ENCODE measurements at regions not wholly inside any gene's neighbourhood (a gene's known extent, or its start where the extent isn't known, plus 50 kb on each side); places are given as distances from the start of the nearest gene placed in this dataset.

- H3K27me3 ChIP-seq (ENCODE audit: insufficient read depth, low read depth), result no peaks in the 10 kb centered on the region
- DNase-seq, result no peak
- no peaks in the 10 kb centered on the region for H3F3A ChIP-seq (ENCODE audit: insufficient read depth, low read depth)
- ChIA-PET POLR2A (ENCODE audit: unreplicated experiment) (no interaction called here), CTCF (no interaction called here)
- no peaks in the 10 kb centered on the region for H3K79me2 ChIP-seq (ENCODE audit: low read depth)
- no peak overlapping the region for H3K4me3 ChIP-seq
- H3K4me2 ChIP-seq, result no peak overlapping the region
- H4K20me1 ChIP-seq (ENCODE audit: insufficient read depth), result no peaks in the 10 kb centered on the region
- no TSS peak for BruUV-seq (replicated peaks)
- H3K4me1 ChIP-seq (replicated peaks; ENCODE audit: insufficient read depth), result no peaks in the 10 kb centered on the region
- H3K27ac ChIP-seq, result no peak overlapping the region
- H3K9me2 ChIP-seq (ENCODE audit: insufficient read depth), result no peaks in the 10 kb centered on the region
- intact Hi-C loops (cut with micrococcal nuclease; ENCODE audit: unreplicated experiment), result loop anchor here (10.0 kb wide), 2 partner anchors 543 to 1077 kb away; no protein-coding TSS in a partner anchor
- H3K9me3 ChIP-seq (ENCODE audit: insufficient read depth, low read depth), result no peaks in the 10 kb centered on the region
- no peak for TF ChIP-seq EZH2 (IDR thresholded peaks at IDR 0.05; ENCODE audit: low read depth)
- TF ChIP-seq CTCF (conservative IDR thresholded peaks at IDR 0.05), result no peak
- H2AFZ ChIP-seq, result no peak overlapping the region
- no peaks in the 10 kb centered on the region for H3K36me3 ChIP-seq (ENCODE audit: low read depth)
Observed at GRCh38 chr1:13967707-13968106, 267.7 kb downstream of the PRDM2 start.

- H4K20me1 ChIP-seq (ENCODE audit: insufficient read depth), result no peaks in the 10 kb centered on the region
- no peaks in the 10 kb centered on the region for H3K27me3 ChIP-seq (ENCODE audit: insufficient read depth, low read depth)
- H3F3A ChIP-seq (ENCODE audit: insufficient read depth, low read depth), result no peaks in the 10 kb centered on the region
- TF ChIP-seq CTCF (conservative IDR thresholded peaks at IDR 0.05), result no peak
- TF ChIP-seq EZH2 (IDR thresholded peaks at IDR 0.05; ENCODE audit: low read depth), result no peak
- no peaks in the 10 kb centered on the region for H3K4me1 ChIP-seq (replicated peaks; ENCODE audit: insufficient read depth)
- H3K9me3 ChIP-seq (ENCODE audit: insufficient read depth, low read depth), result no peaks in the 10 kb centered on the region
- H3K79me2 ChIP-seq (ENCODE audit: low read depth), result no peaks in the 10 kb centered on the region
- H2AFZ ChIP-seq, result no peak overlapping the region
- ChIA-PET POLR2A (ENCODE audit: unreplicated experiment) (no interaction called here), CTCF (no interaction called here)
- no peak for DNase-seq
- intact Hi-C loops (cut with micrococcal nuclease; ENCODE audit: unreplicated experiment), result loop anchor here (10.0 kb wide), 2 partner anchors 544 to 1076 kb away; no protein-coding TSS in a partner anchor
- H3K9me2 ChIP-seq (ENCODE audit: insufficient read depth), result no peaks in the 10 kb centered on the region
- no TSS peak for BruUV-seq (replicated peaks)
- H3K4me3 ChIP-seq, result no peak overlapping the region
- H3K27ac ChIP-seq, result no peak overlapping the region
- H3K4me2 ChIP-seq, result no peak overlapping the region
- no peaks in the 10 kb centered on the region for H3K36me3 ChIP-seq (ENCODE audit: low read depth)
Observed at GRCh38 chr1:13968361-13968760, 268.4 kb downstream of the PRDM2 start.

- no peak overlapping the region for H3K27ac ChIP-seq
- H3F3A ChIP-seq (ENCODE audit: insufficient read depth, low read depth), result no peaks in the 10 kb centered on the region
- ChIA-PET POLR2A (ENCODE audit: unreplicated experiment) (no interaction called here), CTCF (no interaction called here)
- no peaks in the 10 kb centered on the region for H4K20me1 ChIP-seq (ENCODE audit: insufficient read depth)
- no peak for TF ChIP-seq CTCF (conservative IDR thresholded peaks at IDR 0.05)
- TF ChIP-seq EZH2 (IDR thresholded peaks at IDR 0.05; ENCODE audit: low read depth), result no peak
- no peaks in the 10 kb centered on the region for H3K79me2 ChIP-seq (ENCODE audit: low read depth)
- H3K9me3 ChIP-seq (ENCODE audit: insufficient read depth, low read depth), result no peaks in the 10 kb centered on the region
- no peaks in the 10 kb centered on the region for H3K27me3 ChIP-seq (ENCODE audit: insufficient read depth, low read depth)
- no peaks in the 10 kb centered on the region for H3K9me2 ChIP-seq (ENCODE audit: insufficient read depth)
- no peaks in the 10 kb centered on the region for H3K36me3 ChIP-seq (ENCODE audit: low read depth)
- no peak overlapping the region for H3K4me2 ChIP-seq
- H3K4me1 ChIP-seq (replicated peaks; ENCODE audit: insufficient read depth), result no peaks in the 10 kb centered on the region
- no peak overlapping the region for H2AFZ ChIP-seq
- no peak for DNase-seq
- BruUV-seq (replicated peaks), result no TSS peak
- intact Hi-C loops (cut with micrococcal nuclease; ENCODE audit: unreplicated experiment), result no loop called here
- H3K4me3 ChIP-seq, result no peak overlapping the region
Observed at GRCh38 chr1:13970631-13971247, 270.8 kb downstream of the PRDM2 start.

Data from PC-9 (cell line).